GM12874 (cell line): ENCODE measurements at regions not wholly inside any gene's neighbourhood (a gene's known extent, or its start where the extent isn't known, plus 50 kb on each side); places are given as distances from the start of the nearest gene placed in this dataset.

Experiments used
- TF ChIP-seq, protein P1 (sequence below): IDR thresholded peaks from 2 replicates; pipeline ENCODE4 v1.5.1; 2011; ENCODE audit warnings: low read depth, mild to moderate bottlenecking, control low read depth, low read length, moderate library complexity; ENCODE audit not compliant: insufficient read depth

DNA sequence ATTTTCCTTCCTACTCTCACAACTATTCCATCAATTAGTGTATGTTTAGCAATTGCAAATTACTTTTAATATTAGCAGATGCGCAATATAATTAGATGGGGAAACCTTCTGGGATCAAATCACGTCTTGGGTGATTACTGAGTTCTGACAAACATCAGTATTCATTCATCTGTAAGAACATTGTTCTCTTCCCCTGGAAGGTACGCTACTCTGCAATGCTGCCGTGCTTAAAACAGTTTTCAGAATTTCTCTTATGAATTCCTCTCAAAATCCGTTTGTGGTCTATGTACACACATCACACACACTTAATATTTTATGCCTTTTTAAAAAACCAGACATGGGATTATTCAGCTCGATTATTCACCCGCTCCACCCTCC is 237.5 kb upstream of the NEBL start:
- TF ChIP-seq, protein P1, sequence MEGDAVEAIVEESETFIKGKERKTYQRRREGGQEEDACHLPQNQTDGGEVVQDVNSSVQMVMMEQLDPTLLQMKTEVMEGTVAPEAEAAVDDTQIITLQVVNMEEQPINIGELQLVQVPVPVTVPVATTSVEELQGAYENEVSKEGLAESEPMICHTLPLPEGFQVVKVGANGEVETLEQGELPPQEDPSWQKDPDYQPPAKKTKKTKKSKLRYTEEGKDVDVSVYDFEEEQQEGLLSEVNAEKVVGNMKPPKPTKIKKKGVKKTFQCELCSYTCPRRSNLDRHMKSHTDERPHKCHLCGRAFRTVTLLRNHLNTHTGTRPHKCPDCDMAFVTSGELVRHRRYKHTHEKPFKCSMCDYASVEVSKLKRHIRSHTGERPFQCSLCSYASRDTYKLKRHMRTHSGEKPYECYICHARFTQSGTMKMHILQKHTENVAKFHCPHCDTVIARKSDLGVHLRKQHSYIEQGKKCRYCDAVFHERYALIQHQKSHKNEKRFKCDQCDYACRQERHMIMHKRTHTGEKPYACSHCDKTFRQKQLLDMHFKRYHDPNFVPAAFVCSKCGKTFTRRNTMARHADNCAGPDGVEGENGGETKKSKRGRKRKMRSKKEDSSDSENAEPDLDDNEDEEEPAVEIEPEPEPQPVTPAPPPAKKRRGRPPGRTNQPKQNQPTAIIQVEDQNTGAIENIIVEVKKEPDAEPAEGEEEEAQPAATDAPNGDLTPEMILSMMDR = no peak

DNA sequence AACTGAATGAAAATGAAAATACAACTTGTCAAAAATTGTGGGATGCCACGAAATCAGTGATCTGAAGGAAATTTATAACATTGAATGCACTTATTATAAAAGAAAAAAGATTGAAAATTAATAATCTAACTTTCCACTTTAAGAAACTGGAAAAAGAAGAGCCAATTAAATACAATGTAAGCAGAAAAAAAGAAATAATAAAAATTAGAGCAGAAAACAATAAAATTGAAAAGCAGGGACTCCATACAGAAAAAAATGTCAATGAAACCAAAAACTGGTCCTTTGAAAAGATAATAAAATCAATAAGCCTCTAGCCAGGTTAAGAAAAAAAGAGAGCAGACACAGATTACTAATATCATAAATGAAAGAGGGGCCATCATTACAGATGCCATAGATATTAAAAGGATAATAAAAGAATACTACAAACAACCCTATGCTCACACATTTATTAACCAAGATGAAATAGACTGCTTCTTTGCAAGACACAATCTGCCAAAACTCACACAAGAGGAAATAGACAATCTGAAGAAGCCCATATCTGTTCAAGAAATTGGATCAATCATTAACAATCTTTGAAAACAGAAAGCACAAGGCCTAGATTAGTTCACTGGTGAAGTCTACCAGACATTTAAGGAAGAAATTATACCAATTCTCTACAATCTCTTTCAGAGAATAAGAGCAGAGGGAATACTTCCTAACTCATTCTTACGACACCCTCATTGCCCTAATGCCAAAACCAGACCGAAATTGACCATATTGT is 233.8 kb upstream of the NEBL start:
- TF ChIP-seq, protein P1 = no peak

DNA sequence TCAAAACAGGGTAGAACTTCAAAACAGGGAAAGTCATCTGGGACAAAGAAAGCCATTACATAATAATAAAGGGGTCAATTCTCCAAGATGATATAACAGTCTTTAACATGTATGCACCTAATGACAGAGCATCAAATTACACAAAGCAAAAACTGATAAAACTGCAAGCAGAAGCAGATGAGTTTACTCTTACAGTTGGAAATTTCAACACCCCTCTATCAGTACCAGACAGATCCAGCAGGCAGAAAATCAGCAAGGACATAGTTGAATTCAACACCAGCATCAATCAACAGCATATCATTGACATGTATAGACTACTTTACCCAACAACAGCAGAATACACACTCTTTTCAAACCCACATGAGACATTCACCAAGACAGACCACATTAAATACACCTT is 233.0 kb upstream of the NEBL start:
- TF ChIP-seq, protein P1 = no peak

DNA sequence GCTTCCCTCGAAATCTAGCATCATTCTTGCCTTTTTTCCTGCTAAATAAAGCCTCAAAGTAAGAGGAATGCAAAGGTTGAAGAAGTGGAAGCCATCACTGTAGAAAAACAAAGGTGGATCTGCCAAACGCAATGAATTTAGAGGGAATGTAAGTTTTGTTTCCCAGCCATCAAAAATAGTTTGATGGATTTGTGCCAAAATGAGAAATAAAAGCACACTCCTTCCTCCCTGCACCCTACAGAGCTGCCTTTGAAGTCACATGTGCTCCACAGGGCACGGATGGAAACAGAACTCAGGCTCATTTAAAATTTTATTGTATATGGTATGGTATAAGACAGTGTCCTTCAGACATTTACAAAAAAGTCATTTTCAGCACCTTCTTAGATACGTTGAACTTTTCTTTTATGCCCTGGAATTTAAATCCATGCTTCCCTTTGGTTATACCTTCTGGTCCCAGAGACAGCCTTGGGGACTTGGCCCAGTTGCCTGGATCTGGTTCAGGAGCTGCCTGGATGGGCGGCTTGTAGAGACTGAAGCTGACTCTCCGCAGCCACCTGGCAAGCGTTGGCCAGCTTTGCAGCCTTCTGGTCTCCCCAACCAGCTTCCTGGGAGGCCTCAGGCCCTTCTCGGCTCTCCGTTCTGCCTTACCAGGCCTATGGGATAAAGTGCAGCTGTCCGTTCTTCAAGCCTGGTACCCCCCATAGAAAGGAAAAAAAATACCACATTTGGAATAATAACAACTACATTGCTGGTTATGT is 228.5 kb upstream of the NEBL start:
- TF ChIP-seq, protein P1 = no peak

DNA sequence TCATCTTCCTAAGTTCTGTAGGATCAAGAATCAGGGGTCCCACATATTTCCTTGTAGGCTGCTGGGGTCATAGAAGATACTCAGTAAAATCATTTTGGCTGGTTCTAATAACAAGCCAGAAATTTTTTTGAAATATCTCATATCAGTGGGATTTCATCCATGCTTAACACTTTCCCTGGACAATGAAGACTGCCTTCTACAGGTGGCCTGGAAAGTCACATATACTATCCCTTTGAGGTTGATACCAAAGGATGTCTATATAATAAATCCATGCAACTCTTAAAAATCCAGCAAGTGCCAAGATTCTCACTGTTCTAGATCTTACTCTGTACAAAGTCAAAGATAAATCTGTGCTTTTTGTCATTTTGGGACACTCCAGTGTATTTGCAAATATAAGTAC is 225.8 kb upstream of the NEBL start:
- TF ChIP-seq, protein P1 = no peak

DNA sequence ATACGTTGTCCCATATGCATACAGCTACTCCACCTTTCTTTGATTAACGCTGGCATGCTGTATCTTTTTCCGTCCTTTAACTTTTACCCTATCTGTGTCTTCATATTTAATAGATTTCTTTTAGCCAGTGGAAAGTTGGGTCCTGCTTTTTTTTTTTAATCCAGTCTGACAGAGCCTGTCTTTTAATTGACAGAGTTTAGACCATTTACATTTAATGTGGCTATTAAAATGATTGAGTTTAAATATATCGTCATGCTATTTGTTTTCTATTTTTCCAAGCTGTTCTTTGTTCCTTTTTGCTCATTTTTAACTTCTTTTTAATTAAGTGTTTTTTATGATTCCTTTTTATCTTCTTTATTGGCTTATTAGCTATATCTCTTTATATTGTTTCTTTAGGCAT is 217.6 kb upstream of the NEBL start:
- TF ChIP-seq, protein P1 = no peak

DNA sequence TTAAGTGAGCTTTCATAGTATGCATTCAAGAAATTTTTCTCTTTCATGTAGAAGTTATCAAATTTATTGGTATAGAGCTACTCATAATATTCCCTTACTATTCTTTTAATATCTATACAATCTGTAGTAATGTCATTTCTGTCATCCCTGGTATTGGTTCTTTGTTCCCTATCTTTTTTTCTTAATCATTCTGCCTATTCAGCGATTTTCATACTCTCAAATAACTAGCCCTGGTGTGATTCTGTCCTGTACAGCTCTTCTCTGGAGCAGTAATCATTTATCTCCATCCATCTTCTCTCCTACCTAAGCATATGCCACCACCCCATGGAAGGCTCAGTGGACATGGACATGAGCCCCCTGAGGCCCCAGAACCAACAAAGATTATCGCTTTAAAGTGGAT is 213.2 kb upstream of the NEBL start:
- TF ChIP-seq, protein P1 = no peak
